ENCODE measurements at regions not wholly inside any gene's neighbourhood (a gene's known extent, or its start where the extent isn't known, plus 50 kb on each side); places are given as distances from the start of the nearest gene placed in this dataset.

- Histone ChIP-seq H3K4me1 (replicated peaks in 1 of 4; ENCODE audit: control insufficient read depth in 3 of 4, insufficient read depth in 4 of 4, low read length in 3 of 4) (no peaks in the 10 kb centered on the region), H2BK12ac (ENCODE audit: low read depth, low read length) (no peak overlapping the region), H3K9me3 (ENCODE audit: insufficient read depth in 2 of 2, low read depth in 1 of 2, low read length in 1 of 2) (no peaks in the 10 kb centered on the region), H2AK5ac (ENCODE audit: low read depth, low read length) (no peak overlapping the region), H3K14ac (ENCODE audit: insufficient read length) (no peak overlapping the region), H2BK5ac (ENCODE audit: low read depth, low read length) (no peak overlapping the region), H3K36me3 (ENCODE audit: control insufficient read depth in 2 of 4, insufficient read depth in 4 of 4, low read length in 3 of 4) (no peaks in the 10 kb centered on the region), H3K56ac (replicated peaks; ENCODE audit: insufficient read length, low read depth, low read length) (no peak overlapping the region), H3K23ac (ENCODE audit: insufficient read length) (no peak overlapping the region), H3K27ac (ENCODE audit: low read depth, low read length) (no peak overlapping the region), H4K20me1 (replicated peaks in 1 of 2; ENCODE audit: control insufficient read depth in 1 of 2, insufficient read depth in 2 of 2, low read length in 2 of 2) (no peaks in the 10 kb centered on the region), H3K9ac (replicated peaks in 1 of 4; ENCODE audit: extremely low read depth in 1 of 4, low read depth in 3 of 4, low read length in 3 of 4) (no peak overlapping the region), H2BK20ac (ENCODE audit: low read length) (no peak overlapping the region), H3K23me2 (ENCODE audit: low read depth, low read length) (no peaks in the 10 kb centered on the region), H4K91ac (replicated peaks; ENCODE audit: insufficient read length, low read length) (no peak overlapping the region), H3K18ac (ENCODE audit: extremely low read depth, low read length) (no peak overlapping the region), H4K8ac (ENCODE audit: extremely low read depth, insufficient read depth, low read length) (no peak overlapping the region), H3K79me2 (ENCODE audit: control insufficient read depth in 1 of 2, insufficient read depth in 2 of 2, low read length in 2 of 2) (no peaks in the 10 kb centered on the region), H3K79me1 (ENCODE audit: low read depth, low read length) (no peaks in the 10 kb centered on the region), H3K4me2 (ENCODE audit: insufficient read depth in 1 of 2, low read depth in 2 of 2, low read length in 2 of 2) (no peak overlapping the region), H2AFZ (ENCODE audit: low read length) (no peak overlapping the region), H4K5ac (ENCODE audit: insufficient read length, low read depth, low read length) (no peak overlapping the region), H2BK15ac (ENCODE audit: low read length) (no peak overlapping the region), H3K4ac (replicated peaks; ENCODE audit: insufficient read length, low read depth, low read length) (no peak overlapping the region), H2BK120ac (replicated peaks; ENCODE audit: low read depth, low read length) (no peak overlapping the region), H3K4me3 (ENCODE audit: extremely low read depth in 1 of 4, insufficient read depth in 2 of 4, low read depth in 3 of 4, low read length in 4 of 4) (no peak overlapping the region), H3K27me3 (replicated peaks in 1 of 4; ENCODE audit: control insufficient read depth in 3 of 4, extremely low read depth in 1 of 4, insufficient read depth in 3 of 4, low read length in 3 of 4) (no peaks in the 10 kb centered on the region)
- CTCF ChIA-PET (ENCODE audit: partially characterized antibody) = interaction anchor here (0.7 to 1.2 kb wide), 2 partner anchors 20 to 204 kb away, joined by 3 to 4 read pairs; no protein-coding TSS in a partner anchor
- DNase-seq (ENCODE audit: low read depth in 1 of 2, low spot score in 2 of 2) = no peak
- POLR2A ChIA-PET (ENCODE audit: partially characterized antibody) = no interaction called here
- FAIRE-seq = no peak
- 80% methylated on average over 3 of the region's 3 CpGs; no CpG with 5 or more reads in 1 of the 2 experiments for WGBS, 2 experiments (ENCODE audit: extremely low coverage in 1 of 2, insufficient coverage in 1 of 2, insufficient read length in 1 of 2, insufficient replicate concordance in 2 of 2, low coverage in 1 of 2, low lambda C conversion rate in 2 of 2, missing lambda C conversion rate in 1 of 2)
- TF ChIP-seq SP2 (IDR thresholded peaks at IDR 0.05; ENCODE audit: low read length) = no peak
- no peak for TF ChIP-seq FOSL1 (IDR thresholded peaks at IDR 0.05; ENCODE audit: insufficient read depth, low read depth, low read length)
- no peak for TF ChIP-seq BACH1 (IDR thresholded peaks at IDR 0.05; ENCODE audit: low read length)
- no peak for TF ChIP-seq USF2 (IDR thresholded peaks at IDR 0.05; ENCODE audit: low read length)
- TF ChIP-seq BRCA1 (IDR thresholded peaks at IDR 0.05; ENCODE audit: low read depth, low read length) = no peak
- TF ChIP-seq YY1 (IDR thresholded peaks at IDR 0.05; ENCODE audit: low read depth, low read length) = no peak
- TF ChIP-seq HDAC2 (IDR thresholded peaks at IDR 0.05; ENCODE audit: borderline replicate concordance in 1 of 2, low read depth in 2 of 2, low read length in 2 of 2) = no peak
- no peak for TF ChIP-seq KDM4A (IDR thresholded peaks at IDR 0.05; ENCODE audit: low read depth, low read length, severe bottlenecking)
Observed at GRCh38 chr4:141499261-141499853, 137.0 kb upstream of the IL15 start.

All from H1 (cell line).